ENCODE measurements at regions not wholly inside any gene's neighbourhood (a gene's known extent, or its start where the extent isn't known, plus 50 kb on each side); places are given as distances from the start of the nearest gene placed in this dataset.

DNA sequence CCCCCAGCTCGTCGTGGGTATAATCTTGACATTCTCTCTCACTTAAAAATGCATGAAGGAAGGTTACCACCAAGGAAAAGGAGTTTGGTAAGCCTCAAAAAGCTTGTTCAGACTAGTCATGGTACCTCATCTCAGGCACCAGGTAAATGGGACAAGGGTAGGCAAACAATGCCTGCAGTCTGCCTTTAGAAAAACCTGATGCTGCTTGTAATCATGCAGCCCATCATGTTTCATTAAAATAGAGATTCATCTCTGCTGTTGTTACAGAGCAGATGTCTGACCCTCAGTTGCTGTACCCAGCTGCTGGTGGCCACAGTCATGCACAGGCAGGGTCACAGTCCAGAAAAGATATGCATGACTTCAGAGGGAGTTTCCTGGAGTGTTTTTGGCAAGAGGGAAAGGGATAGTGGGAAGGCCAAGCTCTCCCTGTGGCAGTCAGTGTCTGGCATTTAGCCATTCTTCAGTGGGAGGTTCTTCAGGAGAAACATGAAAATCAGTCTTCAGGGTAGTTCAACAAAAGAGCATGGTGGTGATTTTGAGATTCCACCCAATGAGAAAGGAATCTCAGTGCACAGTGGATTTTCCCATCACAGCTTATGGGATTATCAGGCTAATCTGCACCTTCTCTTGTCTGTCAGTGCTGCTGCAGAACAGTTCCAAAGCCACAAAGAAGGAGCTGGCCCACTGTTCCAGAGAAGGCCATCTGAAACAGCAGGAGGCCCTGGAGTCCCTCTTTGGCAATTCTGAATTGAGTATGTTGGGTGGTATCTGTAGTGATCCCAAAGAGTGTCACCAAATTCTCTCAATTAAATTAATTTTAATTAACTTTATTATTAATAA, 202.7 kb upstream of the FRMD6 start:
- Histone ChIP-seq H3K36me3 (ENCODE audit: insufficient read depth, low read length) (no peaks in the 10 kb centered on the region), H3K27ac (ENCODE audit: low read length) (no peak overlapping the region), H3F3A (ENCODE audit: insufficient read depth, low read length, poor library complexity, severe bottlenecking) (no peaks in the 10 kb centered on the region), H3K9me2 (ENCODE audit: insufficient read depth, low read length) (no peaks in the 10 kb centered on the region), H3K9me3 (ENCODE audit: low read length) (no peaks in the 10 kb centered on the region), H3K79me2 (replicated peaks; ENCODE audit: insufficient read depth, low read length) (no peaks in the 10 kb centered on the region), H3K4me2 (ENCODE audit: low read length) (no peak overlapping the region), H3K9ac (ENCODE audit: low read length) (no peak overlapping the region), H3K4me3 (ENCODE audit: low read length) (no peak overlapping the region), H4K20me1 (ENCODE audit: insufficient read depth) (no peaks in the 10 kb centered on the region), H2AFZ (ENCODE audit: low read depth, low read length) (no peak overlapping the region), H3K27me3 (ENCODE audit: insufficient read depth, low read depth, low read length) (no peaks in the 10 kb centered on the region)
- TF ChIP-seq, protein P1, sequence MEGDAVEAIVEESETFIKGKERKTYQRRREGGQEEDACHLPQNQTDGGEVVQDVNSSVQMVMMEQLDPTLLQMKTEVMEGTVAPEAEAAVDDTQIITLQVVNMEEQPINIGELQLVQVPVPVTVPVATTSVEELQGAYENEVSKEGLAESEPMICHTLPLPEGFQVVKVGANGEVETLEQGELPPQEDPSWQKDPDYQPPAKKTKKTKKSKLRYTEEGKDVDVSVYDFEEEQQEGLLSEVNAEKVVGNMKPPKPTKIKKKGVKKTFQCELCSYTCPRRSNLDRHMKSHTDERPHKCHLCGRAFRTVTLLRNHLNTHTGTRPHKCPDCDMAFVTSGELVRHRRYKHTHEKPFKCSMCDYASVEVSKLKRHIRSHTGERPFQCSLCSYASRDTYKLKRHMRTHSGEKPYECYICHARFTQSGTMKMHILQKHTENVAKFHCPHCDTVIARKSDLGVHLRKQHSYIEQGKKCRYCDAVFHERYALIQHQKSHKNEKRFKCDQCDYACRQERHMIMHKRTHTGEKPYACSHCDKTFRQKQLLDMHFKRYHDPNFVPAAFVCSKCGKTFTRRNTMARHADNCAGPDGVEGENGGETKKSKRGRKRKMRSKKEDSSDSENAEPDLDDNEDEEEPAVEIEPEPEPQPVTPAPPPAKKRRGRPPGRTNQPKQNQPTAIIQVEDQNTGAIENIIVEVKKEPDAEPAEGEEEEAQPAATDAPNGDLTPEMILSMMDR (IDR thresholded peaks at IDR 0.05; ENCODE audit: poor library complexity, severe bottlenecking) = no peak
- TF ChIP-seq, protein P2, sequence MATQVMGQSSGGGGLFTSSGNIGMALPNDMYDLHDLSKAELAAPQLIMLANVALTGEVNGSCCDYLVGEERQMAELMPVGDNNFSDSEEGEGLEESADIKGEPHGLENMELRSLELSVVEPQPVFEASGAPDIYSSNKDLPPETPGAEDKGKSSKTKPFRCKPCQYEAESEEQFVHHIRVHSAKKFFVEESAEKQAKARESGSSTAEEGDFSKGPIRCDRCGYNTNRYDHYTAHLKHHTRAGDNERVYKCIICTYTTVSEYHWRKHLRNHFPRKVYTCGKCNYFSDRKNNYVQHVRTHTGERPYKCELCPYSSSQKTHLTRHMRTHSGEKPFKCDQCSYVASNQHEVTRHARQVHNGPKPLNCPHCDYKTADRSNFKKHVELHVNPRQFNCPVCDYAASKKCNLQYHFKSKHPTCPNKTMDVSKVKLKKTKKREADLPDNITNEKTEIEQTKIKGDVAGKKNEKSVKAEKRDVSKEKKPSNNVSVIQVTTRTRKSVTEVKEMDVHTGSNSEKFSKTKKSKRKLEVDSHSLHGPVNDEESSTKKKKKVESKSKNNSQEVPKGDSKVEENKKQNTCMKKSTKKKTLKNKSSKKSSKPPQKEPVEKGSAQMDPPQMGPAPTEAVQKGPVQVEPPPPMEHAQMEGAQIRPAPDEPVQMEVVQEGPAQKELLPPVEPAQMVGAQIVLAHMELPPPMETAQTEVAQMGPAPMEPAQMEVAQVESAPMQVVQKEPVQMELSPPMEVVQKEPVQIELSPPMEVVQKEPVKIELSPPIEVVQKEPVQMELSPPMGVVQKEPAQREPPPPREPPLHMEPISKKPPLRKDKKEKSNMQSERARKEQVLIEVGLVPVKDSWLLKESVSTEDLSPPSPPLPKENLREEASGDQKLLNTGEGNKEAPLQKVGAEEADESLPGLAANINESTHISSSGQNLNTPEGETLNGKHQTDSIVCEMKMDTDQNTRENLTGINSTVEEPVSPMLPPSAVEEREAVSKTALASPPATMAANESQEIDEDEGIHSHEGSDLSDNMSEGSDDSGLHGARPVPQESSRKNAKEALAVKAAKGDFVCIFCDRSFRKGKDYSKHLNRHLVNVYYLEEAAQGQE (IDR thresholded peaks at IDR 0.05; ENCODE audit: borderline replicate concordance) = no peak
- TF ChIP-seq RAD21 (conservative IDR thresholded peaks at IDR 0.05) = no peak
- TF ChIP-seq SMC3 (conservative IDR thresholded peaks at IDR 0.05; ENCODE audit: poor library complexity) = no peak

DNA sequence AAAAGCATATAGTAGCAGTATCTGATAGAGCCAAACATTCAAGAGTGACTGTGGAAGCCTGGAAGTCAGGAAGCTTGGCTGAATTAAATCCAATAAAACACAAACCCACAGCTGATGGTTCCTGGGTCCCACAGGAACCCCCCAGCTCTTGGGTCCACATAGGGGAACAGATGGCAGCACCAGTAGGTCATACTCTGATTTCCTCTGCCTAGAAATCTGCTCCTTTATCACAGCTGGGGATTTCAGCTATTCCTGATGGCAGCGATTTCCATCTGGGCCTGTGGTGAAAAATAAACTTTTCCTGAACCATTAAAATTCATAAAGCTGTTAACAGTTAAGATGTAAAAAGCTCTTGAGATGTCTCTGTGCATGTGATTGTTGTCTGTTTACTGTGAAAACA, 202.0 kb upstream of the FRMD6 start:
- H3K4me2 ChIP-seq (ENCODE audit: low read length) = no peak overlapping the region
- TF ChIP-seq RAD21 (conservative IDR thresholded peaks at IDR 0.05) (no peak), EZH2 (IDR thresholded peaks at IDR 0.05; ENCODE audit: borderline replicate concordance, insufficient read depth, low read length, poor library complexity, severe bottlenecking) (no peak), POLR2AphosphoS5 (IDR thresholded peaks at IDR 0.05) (no peak), TAF1 (IDR thresholded peaks at IDR 0.05; ENCODE audit: low read depth) (no peak), SMC3 (conservative IDR thresholded peaks at IDR 0.05; ENCODE audit: poor library complexity) (no peak), EP300 (conservative IDR thresholded peaks at IDR 0.05; ENCODE audit: poor library complexity, severe bottlenecking) (no peak), MXI1 (conservative IDR thresholded peaks at IDR 0.05; ENCODE audit: poor library complexity, severe bottlenecking) (no peak)
- TF ChIP-seq, protein P1 (IDR thresholded peaks at IDR 0.05; ENCODE audit: poor library complexity, severe bottlenecking) = no peak
- TF ChIP-seq, protein P2 (IDR thresholded peaks at IDR 0.05; ENCODE audit: borderline replicate concordance) = no peak
- no peak overlapping the region for H3K9ac ChIP-seq (ENCODE audit: low read length)
- no peaks in the 10 kb centered on the region for H3K9me2 ChIP-seq (ENCODE audit: insufficient read depth, low read length)
- no peak overlapping the region for H3K27ac ChIP-seq (ENCODE audit: low read length)
- H3K27me3 ChIP-seq (ENCODE audit: insufficient read depth, low read depth, low read length) = no peaks in the 10 kb centered on the region
- no peak overlapping the region for H2AFZ ChIP-seq (ENCODE audit: low read depth, low read length)
- H3F3A ChIP-seq (ENCODE audit: insufficient read depth, low read length, poor library complexity, severe bottlenecking) = no peaks in the 10 kb centered on the region
- H3K4me3 ChIP-seq (ENCODE audit: low read length) = no peak overlapping the region
- H4K20me1 ChIP-seq (ENCODE audit: insufficient read depth) = no peaks in the 10 kb centered on the region
- no peaks in the 10 kb centered on the region for H3K79me2 ChIP-seq (replicated peaks; ENCODE audit: insufficient read depth, low read length)
- no peaks in the 10 kb centered on the region for H3K9me3 ChIP-seq (ENCODE audit: low read length)
- H3K36me3 ChIP-seq (ENCODE audit: insufficient read depth, low read length) = no peaks in the 10 kb centered on the region
